ENCODE measurements at regions not wholly inside any gene's neighbourhood (a gene's known extent, or its start where the extent isn't known, plus 50 kb on each side); places are given as distances from the start of the nearest gene placed in this dataset.

DNA sequence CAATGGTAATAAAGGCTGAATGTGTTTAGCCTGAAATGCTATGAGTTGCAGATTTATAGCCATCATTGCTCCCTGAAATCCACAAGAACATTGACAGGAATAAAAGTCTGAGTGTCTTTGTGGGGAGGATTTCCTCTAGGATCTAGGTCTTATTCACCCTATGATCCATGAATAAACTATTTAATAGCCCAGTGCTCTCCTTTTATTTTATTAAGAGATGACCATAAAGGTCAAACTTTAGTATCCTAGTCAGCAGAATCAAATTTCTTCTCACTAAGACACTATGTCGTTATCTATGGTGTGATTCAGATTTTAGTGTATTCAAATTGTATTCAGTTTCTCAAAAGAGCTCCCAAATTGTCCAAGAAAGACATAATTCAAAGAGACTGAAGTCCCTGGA is 67.8 kb upstream of the AKR1E2 start:
- H3K9me3 ChIP-seq (ENCODE audit: control insufficient read depth, insufficient read depth, low read depth, low read length), result no peaks in the 10 kb centered on the region
- TF ChIP-seq ZNF670 (tag by site-specific recombination; IDR thresholded peaks at IDR 0.05; ENCODE audit: low read depth), result no peak
- TF ChIP-seq, protein P1, sequence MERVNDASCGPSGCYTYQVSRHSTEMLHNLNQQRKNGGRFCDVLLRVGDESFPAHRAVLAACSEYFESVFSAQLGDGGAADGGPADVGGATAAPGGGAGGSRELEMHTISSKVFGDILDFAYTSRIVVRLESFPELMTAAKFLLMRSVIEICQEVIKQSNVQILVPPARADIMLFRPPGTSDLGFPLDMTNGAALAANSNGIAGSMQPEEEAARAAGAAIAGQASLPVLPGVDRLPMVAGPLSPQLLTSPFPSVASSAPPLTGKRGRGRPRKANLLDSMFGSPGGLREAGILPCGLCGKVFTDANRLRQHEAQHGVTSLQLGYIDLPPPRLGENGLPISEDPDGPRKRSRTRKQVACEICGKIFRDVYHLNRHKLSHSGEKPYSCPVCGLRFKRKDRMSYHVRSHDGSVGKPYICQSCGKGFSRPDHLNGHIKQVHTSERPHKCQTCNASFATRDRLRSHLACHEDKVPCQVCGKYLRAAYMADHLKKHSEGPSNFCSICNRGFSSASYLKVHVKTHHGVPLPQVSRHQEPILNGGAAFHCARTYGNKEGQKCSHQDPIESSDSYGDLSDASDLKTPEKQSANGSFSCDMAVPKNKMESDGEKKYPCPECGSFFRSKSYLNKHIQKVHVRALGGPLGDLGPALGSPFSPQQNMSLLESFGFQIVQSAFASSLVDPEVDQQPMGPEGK (tag by site-specific recombination; IDR thresholded peaks at IDR 0.05), result no peak
- TF ChIP-seq ZNF549 (tag by site-specific recombination; IDR thresholded peaks at IDR 0.05), result no peak
- no peaks in the 10 kb centered on the region for H3K4me1 ChIP-seq (ENCODE audit: control insufficient read depth, insufficient read depth, low read length)
- ChIA-PET POLR2A (no interaction called here), CTCF (interaction anchor here (1.1 kb wide), 1 partner anchor 9 kb away, joined by 3 read pairs; no protein-coding TSS in a partner anchor)
- H3K36me3 ChIP-seq (ENCODE audit: control insufficient read depth in 2 of 2, insufficient read depth in 1 of 2, low read length in 2 of 2), result no peaks in the 10 kb centered on the region
- no peak overlapping the region for H3K4me3 ChIP-seq (ENCODE audit: low read depth, low read length)
- H3K27ac ChIP-seq (ENCODE audit: extremely low read depth, low read depth, low read length), result no peak overlapping the region

DNA sequence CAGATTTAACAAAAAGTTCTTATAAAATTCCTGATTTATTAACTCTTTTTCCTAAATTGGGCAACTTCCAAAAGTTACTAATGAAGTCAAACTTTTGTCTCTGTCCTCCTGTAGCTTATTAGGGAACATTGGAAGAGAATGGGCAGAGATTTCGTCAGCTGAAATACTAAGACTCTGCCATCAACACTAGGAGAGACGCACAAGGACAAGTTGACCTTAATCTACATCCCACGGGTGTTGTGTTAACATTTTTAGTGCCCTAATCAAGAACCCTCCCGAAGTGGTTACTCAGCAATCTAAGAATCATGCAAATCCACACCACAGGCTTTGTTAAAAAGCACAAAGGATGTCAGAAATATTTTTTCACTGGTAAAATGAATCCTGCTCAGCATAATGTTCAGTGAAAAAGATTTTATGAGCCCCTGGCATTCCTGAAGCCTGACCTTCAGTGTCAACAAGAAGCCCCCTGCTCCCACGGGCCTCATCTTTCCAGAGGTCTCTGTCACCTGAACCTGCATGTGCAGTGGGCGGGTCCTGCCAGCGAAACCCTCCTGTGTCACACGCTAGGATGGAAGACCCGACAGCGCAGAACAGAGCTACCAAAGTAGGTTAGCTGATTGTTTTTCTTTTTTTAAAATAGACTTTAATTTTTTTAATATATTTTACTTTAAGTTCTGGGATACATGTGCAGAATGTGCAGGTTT is 70.6 kb upstream of the AKR1E2 start:
- Histone ChIP-seq H3K36me3 (ENCODE audit: control insufficient read depth in 2 of 2, insufficient read depth in 1 of 2, low read length in 2 of 2) (no peaks in the 10 kb centered on the region), H3K4me3 (ENCODE audit: low read depth, low read length) (no peak overlapping the region), H3K4me1 (ENCODE audit: control insufficient read depth, insufficient read depth, low read length) (no peaks in the 10 kb centered on the region), H3K27ac (ENCODE audit: extremely low read depth, low read depth, low read length) (no peak overlapping the region), H3K9me3 (ENCODE audit: control insufficient read depth, insufficient read depth, low read depth, low read length) (no peaks in the 10 kb centered on the region)
- TF ChIP-seq ZNF610 (tag by site-specific recombination; IDR thresholded peaks at IDR 0.05; ENCODE audit: borderline replicate concordance), result no peak
- ChIA-PET CTCF (interaction anchor here (0.7 kb wide), 2 partner anchors 27 to 36 kb away, joined by 3 to 5 read pairs; no protein-coding TSS in a partner anchor), POLR2A (no interaction called here)

DNA sequence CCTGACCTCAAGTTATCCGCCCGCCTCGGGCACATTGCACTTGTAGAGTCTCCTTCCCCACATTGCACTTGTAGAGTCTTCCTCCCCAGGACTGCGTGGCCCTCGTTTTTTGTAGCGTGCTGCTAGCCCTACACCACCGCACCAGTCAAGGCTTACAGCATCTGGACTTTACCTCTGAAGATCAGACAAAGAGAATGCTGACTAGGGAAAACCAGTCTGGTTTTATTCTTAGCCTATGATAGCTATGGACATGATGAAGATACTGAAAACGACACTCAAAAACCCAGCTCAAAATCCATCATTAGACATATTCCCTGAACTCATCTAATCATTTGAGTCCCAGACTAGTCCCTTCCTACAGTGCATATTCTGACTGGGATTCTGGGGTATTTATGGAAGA is 71.9 kb upstream of the AKR1E2 start:
- H3K4me3 ChIP-seq (ENCODE audit: low read depth, low read length), result no peak overlapping the region
- H3K36me3 ChIP-seq (ENCODE audit: control insufficient read depth in 2 of 2, insufficient read depth in 1 of 2, low read length in 2 of 2), result no peaks in the 10 kb centered on the region
- no peak overlapping the region for H3K27ac ChIP-seq (ENCODE audit: extremely low read depth, low read depth, low read length)
- POLR2A ChIA-PET, result no interaction called here
- TF ChIP-seq ZNF677 (tag by site-specific recombination; IDR thresholded peaks at IDR 0.05) (no peak), HOXC10 (CRISPR knock-in tag; IDR thresholded peaks at IDR 0.05) (no peak), ZNF664 (tag by site-specific recombination; IDR thresholded peaks at IDR 0.05) (no peak), EGR2 (tag by site-specific recombination; IDR thresholded peaks at IDR 0.05; ENCODE audit: low read depth) (no peak), ZNF629 (tag by site-specific recombination; IDR thresholded peaks at IDR 0.05) (no peak), ZSCAN30 (tag by site-specific recombination; IDR thresholded peaks at IDR 0.05) (no peak), ZNF530 (tag by site-specific recombination; IDR thresholded peaks at IDR 0.05; ENCODE audit: low read depth) (no peak), ZNF2 (tag by site-specific recombination; IDR thresholded peaks at IDR 0.05) (no peak), ZNF561 (tag by site-specific recombination; IDR thresholded peaks at IDR 0.05; ENCODE audit: borderline replicate concordance) (no peak), ZNF558 (tag by site-specific recombination; IDR thresholded peaks at IDR 0.05) (no peak), MEIS1 (CRISPR knock-in tag; IDR thresholded peaks at IDR 0.05; ENCODE audit: borderline replicate concordance) (no peak), YY1 (tag by site-specific recombination; IDR thresholded peaks at IDR 0.05) (no peak), YY2 (tag by site-specific recombination; IDR thresholded peaks at IDR 0.05) (no peak)
- TF ChIP-seq, protein P2, sequence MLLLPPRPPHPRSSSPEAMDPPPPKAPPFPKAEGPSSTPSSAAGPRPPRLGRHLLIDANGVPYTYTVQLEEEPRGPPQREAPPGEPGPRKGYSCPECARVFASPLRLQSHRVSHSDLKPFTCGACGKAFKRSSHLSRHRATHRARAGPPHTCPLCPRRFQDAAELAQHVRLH (tag by site-specific recombination; IDR thresholded peaks at IDR 0.05), result no peak
- H3K9me3 ChIP-seq (ENCODE audit: control insufficient read depth, insufficient read depth, low read depth, low read length), result no peaks in the 10 kb centered on the region
- H3K4me1 ChIP-seq (ENCODE audit: control insufficient read depth, insufficient read depth, low read length), result no peaks in the 10 kb centered on the region
- CTCF ChIA-PET, result no interaction called here
